Choroid plexus epithelial cell (primary cell): ENCODE measurements at regions not wholly inside any gene's neighbourhood (a gene's known extent, or its start where the extent isn't known, plus 50 kb on each side); places are given as distances from the start of the nearest gene placed in this dataset.
"Not testable (repeated sequence)": the region's sequence is repeated elsewhere in the genome, so short reads cannot be mapped to it uniquely, and the experiment has no call there.

Experiments
- DNase-seq: peaks from one replicate; pipeline ENCODE4 v3.0.0-alpha.2; 2010; ENCODE audit warnings: low read depth
- H3K4me3 ChIP-seq: 2 replicates; pipeline ENCODE4 v1.5.1; 2011; ENCODE audit warnings: low read depth, mild to moderate bottlenecking, control low read depth, low read length, moderate library complexity
- CTCF ChIP-seq: conservative IDR thresholded peaks from 2 replicates; pipeline ENCODE4 v1.5.1; 2011; ENCODE audit warnings: low read depth, mild to moderate bottlenecking, control low read depth, inconsistent platforms, low read length, moderate library complexity

- no peak overlapping the region for H3K4me3 ChIP-seq
- TF ChIP-seq CTCF = peak; percentile 41
- no peak for DNase-seq
These were observed 223.3 kb downstream of the FAM43A start for GRCh38 chr3:194908972-194909371.

GRCh38 chr3:194910414-194910984, 224.8 kb downstream of the FAM43A start:
- DNase-seq = no peak
- no peak for TF ChIP-seq CTCF
- H3K4me3 ChIP-seq = no peak overlapping the region

GRCh38 chr3:194913316-194913715, 227.6 kb downstream of the FAM43A start:
- TF ChIP-seq CTCF = no peak
- no peak overlapping the region for H3K4me3 ChIP-seq
- no peak for DNase-seq

GRCh38 chr3:194924889-194925288, 239.2 kb downstream of the FAM43A start:
- H3K4me3 ChIP-seq, DNase-seq: not testable (repeated sequence)

- no peak overlapping the region for H3K4me3 ChIP-seq
- DNase-seq = no peak
- TF ChIP-seq CTCF = no peak
These were observed 239.9 kb downstream of the FAM43A start for GRCh38 chr3:194925614-194926013.

GRCh38 chr3:194928227-194928626, 242.5 kb downstream of the FAM43A start:
- peak; percentile 74 for DNase-seq
- H3K4me3 ChIP-seq = no peak overlapping the region
- no peak for TF ChIP-seq CTCF

- DNase-seq = no peak
- H3K4me3 ChIP-seq = no peak overlapping the region
- TF ChIP-seq CTCF = peak; percentile 59
These were observed 243.3 kb downstream of the FAM43A start for GRCh38 chr3:194928831-194929577.
